ENCODE measurements at regions not wholly inside any gene's neighbourhood (a gene's known extent, or its start where the extent isn't known, plus 50 kb on each side); places are given as distances from the start of the nearest gene placed in this dataset.

- peak; percentile 51 for DNase-seq (ENCODE audit: low spot score)
- intact Hi-C loops (cut with DNase I), result no loop called here
Observed at GRCh38 chr9:126117631-126118030, 209.0 kb upstream of the MVB12B start.

- intact Hi-C loops (cut with DNase I), result no loop called here
- DNase-seq (ENCODE audit: low spot score), result no peak
Observed at GRCh38 chr9:126119731-126120130, 206.9 kb upstream of the MVB12B start.

- intact Hi-C loops (cut with DNase I), result no loop called here
- DNase-seq (ENCODE audit: low spot score), result no peak
Observed at GRCh38 chr9:126122901-126123616, 203.6 kb upstream of the MVB12B start.

GRCh38 chr9:126123927-126124326 lies 202.7 kb upstream of the MVB12B start:
- no peak for DNase-seq (ENCODE audit: low spot score)
- intact Hi-C loops (cut with DNase I), result no loop called here

GRCh38 chr9:126125177-126125576 lies 201.5 kb upstream of the MVB12B start:
- intact Hi-C loops (cut with DNase I), result no loop called here
- no peak for DNase-seq (ENCODE audit: low spot score)

GRCh38 chr9:126125577-126125976 lies 201.1 kb upstream of the MVB12B start:
- intact Hi-C loops (cut with DNase I), result no loop called here
- no peak for DNase-seq (ENCODE audit: low spot score)

GRCh38 chr9:126125992-126126409 lies 200.6 kb upstream of the MVB12B start:
- DNase-seq (ENCODE audit: low spot score), result peak; percentile 38
- intact Hi-C loops (cut with DNase I), result no loop called here

GRCh38 chr9:126126807-126127206 lies 199.8 kb upstream of the MVB12B start:
- no peak for DNase-seq (ENCODE audit: low spot score)
- intact Hi-C loops (cut with DNase I), result no loop called here

GRCh38 chr9:126127591-126127990 lies 199.0 kb upstream of the MVB12B start:
- intact Hi-C loops (cut with DNase I), result no loop called here
- DNase-seq (ENCODE audit: low spot score), result peak; percentile 56

GRCh38 chr9:126128494-126129142 lies 198.0 kb upstream of the MVB12B start:
- intact Hi-C loops (cut with DNase I), result no loop called here
- peak; percentile 60 for DNase-seq (ENCODE audit: low spot score)

GRCh38 chr9:126131066-126132010 lies 195.3 kb upstream of the MVB12B start:
- no peak for DNase-seq (ENCODE audit: low spot score)
- intact Hi-C loops (cut with DNase I), result no loop called here

- intact Hi-C loops (cut with DNase I), result no loop called here
- DNase-seq (ENCODE audit: low spot score), result no peak
Observed at GRCh38 chr9:126132746-126133145, 193.9 kb upstream of the MVB12B start.

- intact Hi-C loops (cut with DNase I), result no loop called here
Observed at GRCh38 chr9:126144196-126144595, 182.4 kb upstream of the MVB12B start.

GRCh38 chr9:126144603-126145456 lies 181.8 kb upstream of the MVB12B start:
- DNase-seq (ENCODE audit: low spot score), result peak; percentile 43
- intact Hi-C loops (cut with DNase I), result no loop called here

More at GRCh38 chr9:126144196-126144595, 182.4 kb upstream of the MVB12B start:
- no peak for DNase-seq (ENCODE audit: low spot score)

- DNase-seq (ENCODE audit: low spot score), result no peak
Observed at GRCh38 chr9:126145887-126146253, 180.8 kb upstream of the MVB12B start.

GRCh38 chr9:126146254-126147145 lies 180.1 kb upstream of the MVB12B start:
- DNase-seq (ENCODE audit: low spot score), result peak; percentile 66
- intact Hi-C loops (cut with DNase I), result no loop called here

More at GRCh38 chr9:126145887-126146253, 180.8 kb upstream of the MVB12B start:
- intact Hi-C loops (cut with DNase I), result no loop called here

- intact Hi-C loops (cut with DNase I), result no loop called here
- peak; percentile 41 for DNase-seq (ENCODE audit: low spot score)
Observed at GRCh38 chr9:126147186-126147935, 179.3 kb upstream of the MVB12B start.

Data from cardiac septum (tissue), 1 donor.